H1 (cell line): ENCODE measurements at regions not wholly inside any gene's neighbourhood (a gene's known extent, or its start where the extent isn't known, plus 50 kb on each side); places are given as distances from the start of the nearest gene placed in this dataset.

Experiments used
- CTCF ChIA-PET: fragments of 300-600 bp; sonication (Branson Sonifier 250); formaldehyde crosslinking; loops from one replicate; lab custom pipeline; 2021; ENCODE audit not compliant: partially characterized antibody; lab: Charles Lee
- POLR2A ChIA-PET: fragments of 300-600 bp; sonication (Branson Sonifier 250); formaldehyde crosslinking; loops from one replicate; lab custom pipeline; 2021; ENCODE audit warnings: inconsistent platforms; ENCODE audit not compliant: partially characterized antibody; lab: Charles Lee
- DNase-seq, 2 experiments: peaks; one replicate each; pipeline versions ENCODE4 v3.0.0 to v3.0.0-alpha.2; 2010 to 2022; ENCODE audit warnings: low spot score in 2 of 2, low read depth in 1 of 2, mixed read lengths in 1 of 2
- FAIRE-seq: peaks from 2 replicates; lab custom pipeline; 2011; peaks lifted over from hg19 to GRCh38; lab: Jason Lieb, UNC
- H2AFZ ChIP-seq: 2 replicates; pipeline ENCODE4 v1.8.1; 2012; ENCODE audit warnings: low read length, inconsistent platforms
- H2AK5ac ChIP-seq: 2 replicates; pipeline ENCODE4 v1.6.1; 2013; ENCODE audit warnings: low read depth, low read length
- H2BK120ac ChIP-seq: replicated peaks from 2 replicates; pipeline ENCODE3; 2013; ENCODE audit warnings: low read depth, low read length, inconsistent platforms
- H2BK12ac ChIP-seq: 2 replicates; pipeline ENCODE4 v1.6.1; 2013; ENCODE audit warnings: low read depth, low read length
- H2BK15ac ChIP-seq: 2 replicates; pipeline ENCODE4 v1.6.1; 2013; ENCODE audit warnings: low read length
- H2BK20ac ChIP-seq: 2 replicates; pipeline ENCODE4 v1.6.1; 2013; ENCODE audit warnings: low read length
- H2BK5ac ChIP-seq: 2 replicates; pipeline ENCODE4 v1.6.1; 2013; ENCODE audit warnings: low read depth, low read length
- H3K14ac ChIP-seq: 2 replicates; pipeline ENCODE4 v1.6.1; 2013; ENCODE audit warnings: inconsistent platforms; ENCODE audit not compliant: insufficient read length
- H3K18ac ChIP-seq: 2 replicates; pipeline ENCODE4 v1.6.1; 2013; ENCODE audit warnings: low read length; ENCODE audit errors: extremely low read depth
- H3K23ac ChIP-seq: 2 replicates; pipeline ENCODE4 v1.6.1; 2013; ENCODE audit warnings: inconsistent platforms; ENCODE audit not compliant: insufficient read length
- H3K23me2 ChIP-seq: 2 replicates; pipeline ENCODE4 v1.6.1; 2013; ENCODE audit warnings: low read depth, low read length
- H3K27ac ChIP-seq: 2 replicates; pipeline ENCODE4 v1.6.1; 2011; ENCODE audit warnings: low read depth, low read length, inconsistent platforms
- H3K27me3 ChIP-seq, 4 experiments: replicated peaks in 1 of 4; 1 replicate in 1 of 4; 2 replicates in 3 of 4; pipeline versions ENCODE4 v1.6.1 to v1.8.1; 2011 to 2013; ENCODE audit warnings: low read length in 3 of 4, mild to moderate bottlenecking in 3 of 4, inconsistent platforms in 2 of 4, mixed read lengths in 2 of 4, moderate library complexity in 1 of 4; ENCODE audit not compliant: control insufficient read depth in 3 of 4, insufficient read depth in 3 of 4; ENCODE audit errors: extremely low read depth in 1 of 4
- H3K36me3 ChIP-seq, 4 experiments: 2 replicates each; pipeline versions ENCODE4 v1.6.1 to v1.8.1; 2011 to 2013; ENCODE audit warnings: mild to moderate bottlenecking in 4 of 4, low read length in 3 of 4, moderate library complexity in 2 of 4, control low read depth in 1 of 4, inconsistent platforms in 1 of 4; ENCODE audit not compliant: insufficient read depth in 4 of 4, control insufficient read depth in 2 of 4
- H3K4ac ChIP-seq: replicated peaks from 2 replicates; pipeline ENCODE3; 2013; ENCODE audit warnings: low read length, low read depth, mixed read lengths, inconsistent platforms; ENCODE audit not compliant: insufficient read length
- H3K4me1 ChIP-seq, 4 experiments: replicated peaks in 1 of 4; 1 replicate in 1 of 4; 2 replicates in 3 of 4; pipeline versions ENCODE4 v1.6.1 to v1.8.1; 2011 to 2013; ENCODE audit warnings: low read length in 3 of 4, inconsistent platforms in 2 of 4, mixed read lengths in 1 of 4; ENCODE audit not compliant: insufficient read depth in 4 of 4, control insufficient read depth in 3 of 4
- H3K4me2 ChIP-seq, 2 experiments: 2 replicates each; pipeline versions ENCODE4 v1.6.1 to v1.8.1; 2011 to 2013; ENCODE audit warnings: low read depth in 2 of 2, low read length in 2 of 2, control low read depth in 1 of 2, inconsistent platforms in 1 of 2, mild to moderate bottlenecking in 1 of 2; ENCODE audit not compliant: insufficient read depth in 1 of 2
- H3K4me3 ChIP-seq, 4 experiments: fragments of 200-600, 300-600 bp in 1 of 4; sonication (generic), shearing (Covaris generic), sonication (Bioruptor Twin) in 1 of 4; 2 replicates each; pipeline versions ENCODE4 v1.5.1 to v1.8.1; 2011 to 2016; ENCODE audit warnings: low read length in 4 of 4, low read depth in 3 of 4, control low read depth in 2 of 4, inconsistent platforms in 2 of 4, mild to moderate bottlenecking in 2 of 4, mixed read lengths in 1 of 4, moderate library complexity in 1 of 4; ENCODE audit not compliant: insufficient read depth in 2 of 4; ENCODE audit errors: extremely low read depth in 1 of 4
- H3K56ac ChIP-seq: replicated peaks from 2 replicates; pipeline ENCODE3; 2013; ENCODE audit warnings: low read depth, mild to moderate bottlenecking, mixed read lengths, low read length, inconsistent platforms; ENCODE audit not compliant: insufficient read length
- H3K79me1 ChIP-seq: 2 replicates; pipeline ENCODE4 v1.6.1; 2013; ENCODE audit warnings: low read depth, low read length, control low read depth
- H3K79me2 ChIP-seq, 2 experiments: 2 replicates each; pipeline versions ENCODE4 v1.6.1 to v1.8.1; 2012 to 2013; ENCODE audit warnings: low read length in 2 of 2, mild to moderate bottlenecking in 2 of 2, inconsistent platforms in 1 of 2; ENCODE audit not compliant: insufficient read depth in 2 of 2, control insufficient read depth in 1 of 2
- H3K9ac ChIP-seq, 4 experiments: replicated peaks in 1 of 4; 1 replicate in 1 of 4; 2 replicates in 3 of 4; pipeline versions ENCODE4 v1.6.1 to v1.8.1; 2011 to 2013; ENCODE audit warnings: low read depth in 3 of 4, low read length in 3 of 4, control low read depth in 2 of 4, mild to moderate bottlenecking in 2 of 4, moderate library complexity in 2 of 4, inconsistent platforms in 1 of 4; ENCODE audit errors: extremely low read depth in 1 of 4
- H3K9me3 ChIP-seq, 2 experiments: 2 replicates each; pipeline versions ENCODE4 v1.6.1 to v1.8.1; 2012 to 2013; ENCODE audit warnings: mild to moderate bottlenecking in 2 of 2, moderate library complexity in 2 of 2, control low read depth in 1 of 2, inconsistent platforms in 1 of 2, low read depth in 1 of 2, low read length in 1 of 2, mixed read lengths in 1 of 2; ENCODE audit not compliant: insufficient read depth in 2 of 2
- H4K20me1 ChIP-seq, 2 experiments: replicated peaks in 1 of 2; 2 replicates each; pipeline versions ENCODE3 to v1.8.1; 2011 to 2013; ENCODE audit warnings: inconsistent platforms in 2 of 2, low read length in 2 of 2, mild to moderate bottlenecking in 1 of 2; ENCODE audit not compliant: insufficient read depth in 2 of 2, control insufficient read depth in 1 of 2
- H4K5ac ChIP-seq: 2 replicates; pipeline ENCODE4 v1.6.1; 2013; ENCODE audit warnings: low read length, low read depth, mixed read lengths, inconsistent platforms; ENCODE audit not compliant: insufficient read length
- H4K8ac ChIP-seq: 2 replicates; pipeline ENCODE4 v1.8.0; 2013; ENCODE audit warnings: mild to moderate bottlenecking, moderate library complexity, low read length, inconsistent platforms; ENCODE audit not compliant: insufficient read depth; ENCODE audit errors: extremely low read depth
- H4K91ac ChIP-seq: replicated peaks from 2 replicates; pipeline ENCODE3; 2013; ENCODE audit warnings: low read length, mixed read lengths, inconsistent platforms; ENCODE audit not compliant: insufficient read length
- CBX8 ChIP-seq: fragments of 300-800, 300-1000 bp; sonication (generic); IDR thresholded peaks from 2 replicates; pipeline ENCODE4 v1.7.1; 2016; ENCODE audit warnings: low read depth, low read length, borderline replicate concordance
- CREB1 ChIP-seq: IDR thresholded peaks from 2 replicates; pipeline ENCODE4 v1.6.1; 2012; ENCODE audit warnings: inconsistent platforms
- CTBP2 ChIP-seq: IDR thresholded peaks from 2 replicates; pipeline ENCODE4 v1.7.0; 2011; ENCODE audit warnings: borderline replicate concordance, mild to moderate bottlenecking, moderate library complexity, mixed read lengths, low read length; ENCODE audit not compliant: insufficient read depth, insufficient read length
- GABPA ChIP-seq: IDR thresholded peaks from 2 replicates; pipeline ENCODE4 v1.6.1; 2011; ENCODE audit warnings: mild to moderate bottlenecking, low read length, moderate library complexity, borderline replicate concordance; ENCODE audit not compliant: insufficient read depth
- HDAC6 ChIP-seq: IDR thresholded peaks from one replicate; pipeline ENCODE4 v1.7.1; 2012; ENCODE audit warnings: low read depth, mild to moderate bottlenecking, inconsistent platforms, low read length, moderate library complexity
- MAX ChIP-seq: IDR thresholded peaks from 2 replicates; pipeline ENCODE4 v1.6.1; 2012; ENCODE audit warnings: inconsistent platforms
- POU5F1 ChIP-seq: IDR thresholded peaks from 2 replicates; pipeline ENCODE4 v1.6.1; 2011; ENCODE audit warnings: low read depth, mild to moderate bottlenecking, low read length, moderate library complexity
- SIRT6 ChIP-seq: IDR thresholded peaks from one replicate; pipeline ENCODE4 v1.7.1; 2012; ENCODE audit warnings: low read length, inconsistent platforms
- SP1 ChIP-seq: IDR thresholded peaks from 2 replicates; pipeline ENCODE4 v1.6.1; 2011; ENCODE audit warnings: low read depth, low read length
- SP4 ChIP-seq: IDR thresholded peaks from 2 replicates; pipeline ENCODE4 v1.6.1; 2012; ENCODE audit warnings: low read length, inconsistent platforms
- SRF ChIP-seq: IDR thresholded peaks from 2 replicates; pipeline ENCODE4 v1.6.1; 2011; ENCODE audit warnings: mild to moderate bottlenecking, low read depth, low read length, moderate library complexity
- TAF7 ChIP-seq: optimal IDR thresholded peaks from 2 replicates; pipeline ENCODE3; 2011; ENCODE audit warnings: low read depth, mild to moderate bottlenecking, inconsistent platforms, low read length, moderate library complexity, borderline replicate concordance
- TBP ChIP-seq: IDR thresholded peaks from 2 replicates; pipeline ENCODE4 v1.6.1; 2011; ENCODE audit warnings: low read depth, low read length, improper control_type of control experiment
- YY1 ChIP-seq: IDR thresholded peaks from 2 replicates; pipeline ENCODE4 v1.6.1; 2011; ENCODE audit warnings: low read depth, mild to moderate bottlenecking, low read length
- WGBS, 2 experiments: shearing (Covaris generic) in 1 of 2; methylation state at CpG; one replicate each; pipeline versions ENCODE4 v1.1.6 to v1.1.7; 2013 to 2015; ENCODE audit warnings: low lambda C conversion rate in 2 of 2, mixed read lengths in 2 of 2, inconsistent platforms in 1 of 2, low coverage in 1 of 2, missing lambda C conversion rate in 1 of 2; ENCODE audit not compliant: insufficient replicate concordance in 2 of 2, insufficient coverage in 1 of 2, insufficient read length in 1 of 2; ENCODE audit errors: extremely low coverage in 1 of 2, missing lambda C conversion rate in 1 of 2; 5-methylcytosine and 5-hydroxymethylcytosine counted together
- TF ChIP-seq, protein P1 (sequence below): IDR thresholded peaks from 2 replicates; pipeline ENCODE4 v1.6.1; 2011; ENCODE audit warnings: low read depth, mild to moderate bottlenecking, low read length; ENCODE audit not compliant: insufficient read depth

- Histone ChIP-seq H2BK15ac (no peak overlapping the region), H2BK120ac (no peak overlapping the region), H3K4me3 (no peak overlapping the region), H3K14ac (no peak overlapping the region), H3K27me3 (no peaks in the 10 kb centered on the region), H4K91ac (peak overlapping the region; percentile 57), H3K36me3 (no peaks in the 10 kb centered on the region), H3K4me2 (no peak overlapping the region), H3K23me2 (no peaks in the 10 kb centered on the region), H2BK12ac (no peak overlapping the region), H4K8ac (no peak overlapping the region), H3K9ac (no peak overlapping the region), H3K79me1 (no peaks in the 10 kb centered on the region), H2BK5ac (peak overlapping the region; percentile 30; the same call in 1 of the 2 replicates), H3K27ac (no peak overlapping the region), H3K23ac (no peak overlapping the region), H2BK20ac (peak overlapping the region; percentile 38; the same call in 1 of the 2 replicates), H3K56ac (no peak overlapping the region), H3K79me2 (no peaks in the 10 kb centered on the region), H4K20me1 (no peaks in the 10 kb centered on the region), H3K9me3 (no peaks in the 10 kb centered on the region), H3K4me1 (no peaks in the 10 kb centered on the region; a peak in 2 of 7 replicates), H2AFZ (no peak overlapping the region), H3K18ac (no peak overlapping the region), H4K5ac (no peak overlapping the region), H3K4ac (no peak overlapping the region), H2AK5ac (no peak overlapping the region)
- WGBS, 2 experiments, result 20% methylated on average over 1 of the region's 1 CpG; no CpG with 5 or more reads in 1 of the 2 experiments
- POLR2A ChIA-PET, result no interaction called here
- DNase-seq, result peak; percentile 53 to 82
- peak; percentile 98 for FAIRE-seq
- CTCF ChIA-PET, result interaction anchor here (0.6 to 2.6 kb wide), 39 partner anchors 9 to 789 kb away, joined by 3 to 33 read pairs (median 4); no protein-coding TSS in a partner anchor
- TF ChIP-seq HDAC6 (no peak), SIRT6 (no peak), SP1 (no peak), YY1 (0 out of 2 replicates have a peak, but pooled peaks have one; percentile 29), TBP (no peak), TAF7 (no peak), CREB1 (no peak), CTBP2 (no peak), MAX (0 out of 2 replicates have a peak, but pooled peaks have one; percentile 4), GABPA (no peak), SP4 (no peak), SRF (no peak), POU5F1 (no peak), CBX8 (no peak)
- TF ChIP-seq, protein P1, sequence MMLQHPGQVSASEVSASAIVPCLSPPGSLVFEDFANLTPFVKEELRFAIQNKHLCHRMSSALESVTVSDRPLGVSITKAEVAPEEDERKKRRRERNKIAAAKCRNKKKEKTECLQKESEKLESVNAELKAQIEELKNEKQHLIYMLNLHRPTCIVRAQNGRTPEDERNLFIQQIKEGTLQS, result no peak
Measured at GRCh38 chr7:49001610-49002033, 77.3 kb downstream of the CDC14C start.
